ENCODE measurements at regions not wholly inside any gene's neighbourhood (a gene's known extent, or its start where the extent isn't known, plus 50 kb on each side); places are given as distances from the start of the nearest gene placed in this dataset.

- DNase-seq (ENCODE audit: low spot score), result no peak
These were observed 68.6 kb upstream of the FAM9A start for GRCh38 chrX:8869812-8870211.

- DNase-seq (ENCODE audit: low spot score), result no peak
These were observed 67.7 kb upstream of the FAM9A start for GRCh38 chrX:8868906-8869305.

GRCh38 chrX:8868070-8868773 lies 67.0 kb upstream of the FAM9A start:
- no peak for DNase-seq (ENCODE audit: low spot score)

GRCh38 chrX:8867406-8867805 lies 66.2 kb upstream of the FAM9A start:
- no peak for DNase-seq (ENCODE audit: low spot score)

GRCh38 chrX:8864161-8864560 lies 63.0 kb upstream of the FAM9A start:
- DNase-seq (ENCODE audit: low spot score), result no peak

- DNase-seq (ENCODE audit: low spot score), result no peak
These were observed 60.7 kb upstream of the FAM9A start for GRCh38 chrX:8861908-8862307.

GRCh38 chrX:8851231-8851886 lies 50.2 kb upstream of the FAM9A start:
- no peak for DNase-seq (ENCODE audit: low spot score)
